DND-41 (cell line): ENCODE measurements at regions not wholly inside any gene's neighbourhood (a gene's known extent, or its start where the extent isn't known, plus 50 kb on each side); places are given as distances from the start of the nearest gene placed in this dataset.
"Not testable (repeated sequence)": the region's sequence is repeated elsewhere in the genome, so short reads cannot be mapped to it uniquely, and the experiment has no call there.

Experiments
- ATAC-seq: fragments of 200-7000 bp; cut with Tn5 transposase; 3 replicates; pipeline ENCODE4 v1.9.1; 2021; ENCODE audit warnings: low read depth; ENCODE audit not compliant: insufficient read depth
- DNase-seq: peaks from one replicate; pipeline ENCODE4 v3.0.0-alpha.2; 2020
- H2AFZ ChIP-seq: 2 replicates; pipeline ENCODE4 v1.6.0; 2012; ENCODE audit warnings: low read depth, low read length
- H3K27ac ChIP-seq: 2 replicates; pipeline ENCODE4 v1.5.1; 2012; ENCODE audit warnings: low read length, inconsistent platforms
- H3K27me3 ChIP-seq: fragments of 200-600 bp; sonication (generic); 2 replicates; pipeline ENCODE4 v1.6.0; 2012; ENCODE audit warnings: low read length, mild to moderate bottlenecking, inconsistent platforms; ENCODE audit not compliant: insufficient read depth, poor library complexity
- H3K36me3 ChIP-seq: 2 replicates; pipeline ENCODE4 v1.5.1; 2012; ENCODE audit warnings: low read length, inconsistent platforms; ENCODE audit not compliant: insufficient read depth
- H3K4me1 ChIP-seq: 2 replicates; pipeline ENCODE4 v1.5.1; 2012; ENCODE audit warnings: mild to moderate bottlenecking, low read length; ENCODE audit not compliant: insufficient read depth
- H3K4me2 ChIP-seq: 2 replicates; pipeline ENCODE4 v1.6.0; 2012; ENCODE audit warnings: mild to moderate bottlenecking, moderate library complexity, low read length, inconsistent platforms; ENCODE audit not compliant: insufficient read depth
- H3K4me3 ChIP-seq, 2 experiments: fragments of 200-600 bp in 1 of 2; shearing (Covaris generic) in 1 of 2; 2 replicates each; pipeline ENCODE4 v1.5.1; 2012 to 2016; ENCODE audit warnings: inconsistent platforms in 2 of 2, low read length in 2 of 2, mild to moderate bottlenecking in 2 of 2, low read depth in 1 of 2, moderate library complexity in 1 of 2
- H3K79me2 ChIP-seq: 2 replicates; pipeline ENCODE4 v1.6.0; 2012; ENCODE audit warnings: low read length, inconsistent platforms; ENCODE audit not compliant: insufficient read depth
- H3K9ac ChIP-seq: 2 replicates; pipeline ENCODE4 v1.6.0; 2012; ENCODE audit warnings: low read depth, mild to moderate bottlenecking, inconsistent platforms, low read length, moderate library complexity
- H3K9me3 ChIP-seq: 2 replicates; pipeline ENCODE4 v1.5.1; 2012; ENCODE audit warnings: low read length, moderate library complexity, mild to moderate bottlenecking, inconsistent platforms; ENCODE audit not compliant: insufficient read depth, severe bottlenecking
- H4K20me1 ChIP-seq: 2 replicates; pipeline ENCODE4 v1.6.0; 2012; ENCODE audit warnings: low read length; ENCODE audit not compliant: insufficient read depth
- EZH2 ChIP-seq: IDR thresholded peaks from 3 replicates; pipeline ENCODE4 v1.6.1; 2012; ENCODE audit warnings: borderline replicate concordance, low read depth, mild to moderate bottlenecking, moderate library complexity, low read length, inconsistent platforms; ENCODE audit not compliant: severe bottlenecking
- TF ChIP-seq, protein P1 (sequence below): IDR thresholded peaks from 2 replicates; pipeline ENCODE4 v1.5.1; 2012; ENCODE audit warnings: borderline replicate concordance, low read length, moderate library complexity, mild to moderate bottlenecking; ENCODE audit not compliant: poor library complexity, severe bottlenecking; ENCODE audit errors: extremely low read depth

DNA sequence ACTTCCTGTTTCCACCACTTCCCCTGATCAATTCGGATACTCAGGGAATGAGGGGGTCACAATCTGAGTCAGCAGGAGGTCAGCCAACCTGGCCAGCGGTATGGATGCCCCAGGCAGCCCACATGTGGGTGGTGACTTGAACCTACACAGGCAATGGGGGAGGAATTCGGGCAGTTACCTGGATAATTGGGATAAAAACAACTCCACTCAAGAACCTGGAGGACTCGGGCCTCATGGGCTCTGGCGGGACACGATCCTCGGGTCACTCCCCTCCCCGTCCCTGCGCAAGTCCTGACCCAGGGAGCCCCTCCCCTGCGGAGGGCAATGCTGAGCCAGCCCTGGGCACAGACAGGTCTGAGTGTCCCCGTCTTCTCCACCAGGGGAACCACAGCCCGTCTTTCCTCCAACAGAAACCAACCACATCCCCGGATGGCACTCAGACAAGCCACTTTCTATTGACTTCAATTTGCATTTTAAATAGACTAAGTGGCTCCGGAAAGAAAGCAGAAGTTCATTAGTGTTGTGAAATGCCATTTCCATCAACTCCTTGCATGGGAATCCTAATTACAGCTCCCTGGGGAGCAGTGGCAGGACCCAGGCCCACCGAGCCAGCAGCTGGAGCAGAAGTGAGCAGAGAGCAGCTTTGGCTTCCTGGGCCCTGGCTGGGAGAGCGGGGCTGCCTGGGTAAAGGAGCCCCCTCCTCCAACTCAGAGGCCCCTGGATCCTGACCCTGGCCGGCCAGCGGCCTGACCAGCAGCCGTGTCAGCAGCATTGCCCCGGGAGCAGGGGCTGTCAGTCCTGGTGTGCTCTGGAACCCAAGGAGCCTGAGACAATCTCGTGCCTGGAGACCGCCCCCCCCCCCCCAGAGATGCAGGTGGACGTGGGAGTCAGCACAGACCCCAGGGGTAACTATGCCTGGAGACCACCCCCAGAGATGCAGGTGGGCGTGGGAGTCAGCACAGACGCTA is 374.1 kb downstream of the ADGRD1 start:
- H3K9ac ChIP-seq: no peak overlapping the region

DNA sequence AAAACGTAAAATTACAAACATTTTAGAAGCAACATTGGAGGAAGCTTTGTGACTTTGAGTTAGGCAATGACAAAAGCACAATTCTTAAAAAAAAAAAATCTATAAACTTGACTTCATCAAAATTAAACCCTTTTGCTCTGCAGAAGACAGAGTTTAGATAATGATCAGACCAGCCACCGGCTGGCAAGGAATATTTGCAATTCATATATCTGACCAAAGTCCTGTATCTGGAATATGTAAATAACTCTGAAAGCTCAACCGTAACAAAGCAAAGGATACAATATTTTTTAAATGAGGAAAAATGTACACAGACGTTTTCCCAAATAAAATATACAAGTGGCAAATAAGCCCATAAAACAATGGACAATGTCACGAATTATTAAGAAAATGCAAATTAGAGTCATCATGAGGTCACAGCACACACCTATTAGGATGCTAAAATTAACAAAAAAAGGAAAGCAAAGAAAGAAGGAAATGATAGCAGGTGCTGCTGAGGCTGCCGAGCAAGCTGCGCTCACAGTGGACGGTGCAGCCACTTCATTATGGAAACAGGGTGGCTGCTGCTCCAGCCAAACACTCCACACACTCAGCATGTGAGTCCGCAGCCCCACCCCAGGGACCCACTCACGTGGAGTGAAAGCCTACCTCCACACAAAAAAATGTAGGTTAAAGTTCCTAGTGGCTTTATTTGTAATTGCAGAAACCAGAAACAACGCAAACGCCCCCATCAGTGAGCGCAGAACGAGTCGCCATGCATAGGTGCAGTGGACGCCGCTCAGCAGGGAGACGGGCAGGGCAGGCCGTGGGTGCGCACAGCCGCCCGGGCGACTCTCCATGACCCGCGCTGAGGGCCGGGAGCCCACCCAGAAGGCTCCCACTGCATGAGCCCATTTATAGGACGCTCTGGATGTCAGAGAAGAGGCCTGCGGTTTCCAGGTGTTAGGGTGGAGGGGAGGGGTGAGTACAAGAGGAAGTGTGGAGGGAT is 375.4 kb downstream of the ADGRD1 start:
- not testable (repeated sequence) for H3K4me3 ChIP-seq, H3K79me2 ChIP-seq, H3K4me2 ChIP-seq, H3K9ac ChIP-seq, H3K27me3 ChIP-seq, H3K36me3 ChIP-seq, H3K4me1 ChIP-seq, H4K20me1 ChIP-seq, H3K27ac ChIP-seq, ATAC-seq, H3K9me3 ChIP-seq, H2AFZ ChIP-seq, DNase-seq

More for the DNA sequence above, 374.1 kb downstream of the ADGRD1 start:
- Histone ChIP-seq H3K36me3 (no peaks in the 10 kb centered on the region), H3K4me3 (no peak overlapping the region), H3K4me1 (no peaks in the 10 kb centered on the region), H3K27ac (no peak overlapping the region), H3K79me2 (no peaks in the 10 kb centered on the region), H3K27me3 (no peaks in the 10 kb centered on the region), H3K9me3 (no peaks in the 10 kb centered on the region), H2AFZ (no peak overlapping the region), H3K4me2 (no peak overlapping the region), H4K20me1 (no peaks in the 10 kb centered on the region)
- no peak for TF ChIP-seq EZH2
- TF ChIP-seq, protein P1, sequence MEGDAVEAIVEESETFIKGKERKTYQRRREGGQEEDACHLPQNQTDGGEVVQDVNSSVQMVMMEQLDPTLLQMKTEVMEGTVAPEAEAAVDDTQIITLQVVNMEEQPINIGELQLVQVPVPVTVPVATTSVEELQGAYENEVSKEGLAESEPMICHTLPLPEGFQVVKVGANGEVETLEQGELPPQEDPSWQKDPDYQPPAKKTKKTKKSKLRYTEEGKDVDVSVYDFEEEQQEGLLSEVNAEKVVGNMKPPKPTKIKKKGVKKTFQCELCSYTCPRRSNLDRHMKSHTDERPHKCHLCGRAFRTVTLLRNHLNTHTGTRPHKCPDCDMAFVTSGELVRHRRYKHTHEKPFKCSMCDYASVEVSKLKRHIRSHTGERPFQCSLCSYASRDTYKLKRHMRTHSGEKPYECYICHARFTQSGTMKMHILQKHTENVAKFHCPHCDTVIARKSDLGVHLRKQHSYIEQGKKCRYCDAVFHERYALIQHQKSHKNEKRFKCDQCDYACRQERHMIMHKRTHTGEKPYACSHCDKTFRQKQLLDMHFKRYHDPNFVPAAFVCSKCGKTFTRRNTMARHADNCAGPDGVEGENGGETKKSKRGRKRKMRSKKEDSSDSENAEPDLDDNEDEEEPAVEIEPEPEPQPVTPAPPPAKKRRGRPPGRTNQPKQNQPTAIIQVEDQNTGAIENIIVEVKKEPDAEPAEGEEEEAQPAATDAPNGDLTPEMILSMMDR: no peak
- no peak for DNase-seq
- ATAC-seq: no peak

DNA sequence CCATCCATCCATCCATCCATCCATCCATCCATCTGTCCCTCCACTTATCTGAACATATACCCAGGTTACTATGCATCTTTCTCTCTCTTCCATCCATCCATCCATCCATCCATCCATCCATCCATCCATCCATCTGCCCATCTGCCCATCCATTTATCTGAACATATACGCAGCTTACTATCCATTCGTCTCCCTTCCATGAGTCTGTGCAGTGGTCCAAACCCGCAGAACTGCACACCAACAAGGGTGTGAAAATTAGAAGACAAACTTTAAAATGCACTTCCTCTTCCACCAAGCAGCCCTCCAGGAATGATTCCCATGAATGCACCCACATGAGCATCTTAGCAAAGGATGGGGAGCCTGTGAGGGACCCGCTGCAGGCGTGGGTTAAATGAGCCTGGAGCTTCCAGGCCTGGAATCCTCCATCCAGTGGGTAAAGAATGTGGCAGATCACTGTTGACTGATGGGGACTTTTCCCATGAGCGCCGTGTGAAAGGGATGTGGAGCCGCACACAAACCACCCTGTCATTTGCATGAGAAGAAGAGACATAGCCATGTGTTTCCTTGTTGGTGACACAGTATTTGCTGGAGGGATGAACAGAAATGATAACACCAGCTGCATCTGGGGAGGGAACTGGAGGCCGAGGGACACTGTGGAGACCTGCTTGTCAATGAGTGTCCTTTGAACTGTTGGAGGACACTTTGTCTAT is 376.6 kb downstream of the ADGRD1 start:
- no peak for ATAC-seq
- Histone ChIP-seq H3K79me2 (no peaks in the 10 kb centered on the region), H3K9me3 (no peaks in the 10 kb centered on the region), H3K36me3 (no peaks in the 10 kb centered on the region), H3K4me2 (no peak overlapping the region), H3K27ac (no peak overlapping the region), H3K4me3 (no peak overlapping the region), H3K9ac (no peak overlapping the region), H3K27me3 (no peaks in the 10 kb centered on the region), H2AFZ (no peak overlapping the region), H3K4me1 (no peaks in the 10 kb centered on the region), H4K20me1 (no peaks in the 10 kb centered on the region)
- DNase-seq: no peak
- TF ChIP-seq, protein P1: no peak
- TF ChIP-seq EZH2: no peak
